IMR-90 (cell line): ENCODE measurements at regions not wholly inside any gene's neighbourhood (a gene's known extent, or its start where the extent isn't known, plus 50 kb on each side); places are given as distances from the start of the nearest gene placed in this dataset.

Experiments
- ATAC-seq: fragments of 200-7000 bp; cut with Tn5 transposase; 2 replicates; pipeline ENCODE4 v1.9.1; 2020; ENCODE audit warnings: low read depth, mild to moderate bottlenecking, moderate library complexity
- BruUV-seq: library from RNA; stranded (reverse); fragments of 400-500 nt; replicated peaks from 2 replicates; lab custom pipeline; 2021; lab: Mats Ljungman, UMichigan
- CTCF ChIA-PET: fragments of 300-600 bp; formaldehyde crosslinking; extraction: SDS; loops from one replicate; lab custom pipeline; 2021; ENCODE audit warnings: antibody characterized with exemption; lab: Yijun Ruan, JAX
- POLR2A ChIA-PET: fragments of 300-600 bp; sonication (Branson Sonifier 250); formaldehyde crosslinking; loops from one replicate; lab custom pipeline; 2022; ENCODE audit warnings: antibody characterized with exemption; ENCODE audit not compliant: unreplicated experiment; lab: Charles Lee
- DNase-seq: peaks from one replicate; pipeline ENCODE4 v3.0.0; 2013
- H2AFZ ChIP-seq: replicated peaks from 2 replicates; pipeline ENCODE3; 2013; ENCODE audit warnings: low read length, mild to moderate bottlenecking; ENCODE audit not compliant: poor library complexity
- H2AK5ac ChIP-seq: 2 replicates; pipeline ENCODE4 v1.6.1; 2013; ENCODE audit warnings: low read depth, low read length, inconsistent platforms
- H2AK9ac ChIP-seq: replicated peaks from 2 replicates; pipeline ENCODE3; 2013; ENCODE audit warnings: mild to moderate bottlenecking, low read depth, low read length, moderate library complexity; ENCODE audit not compliant: poor library complexity
- H2BK120ac ChIP-seq: 2 replicates; pipeline ENCODE4 v1.6.1; 2013; ENCODE audit warnings: low read depth, low read length, inconsistent platforms
- H2BK15ac ChIP-seq: 3 replicates; pipeline ENCODE4 v1.6.1; 2013; ENCODE audit warnings: low read depth, low read length, inconsistent platforms
- H2BK20ac ChIP-seq: 2 replicates; pipeline ENCODE4 v1.6.1; 2013; ENCODE audit warnings: low read depth, mild to moderate bottlenecking, inconsistent platforms, low read length, moderate library complexity
- H2BK5ac ChIP-seq: 2 replicates; pipeline ENCODE4 v1.6.1; 2013; ENCODE audit warnings: mild to moderate bottlenecking, low read depth, low read length, inconsistent platforms; ENCODE audit not compliant: poor library complexity, severe bottlenecking
- H3K14ac ChIP-seq: replicated peaks from 2 replicates; pipeline ENCODE4 v1.6.1; 2013; ENCODE audit warnings: low read depth, low read length, inconsistent platforms
- H3K18ac ChIP-seq: 2 replicates; pipeline ENCODE4 v1.6.1; 2013; ENCODE audit warnings: low read depth, low read length, control low read depth
- H3K23ac ChIP-seq: 2 replicates; pipeline ENCODE4 v1.6.1; 2013; ENCODE audit warnings: low read depth, low read length, inconsistent platforms
- H3K27ac ChIP-seq: 2 replicates; pipeline ENCODE4 v1.5.1; 2013; ENCODE audit warnings: mild to moderate bottlenecking, control low read depth, low read length; ENCODE audit not compliant: insufficient read depth
- H3K27me3 ChIP-seq: 2 replicates; pipeline ENCODE4 v1.6.1; 2013; ENCODE audit warnings: low read length; ENCODE audit not compliant: control insufficient read depth, insufficient read depth
- H3K36me3 ChIP-seq: 2 replicates; pipeline ENCODE4 v1.6.1; 2013; ENCODE audit warnings: low read length, mixed read lengths; ENCODE audit not compliant: control insufficient read depth, insufficient read depth
- H3K4ac ChIP-seq: 2 replicates; pipeline ENCODE4 v1.6.1; 2013; ENCODE audit warnings: low read depth, low read length, inconsistent platforms
- H3K4me1 ChIP-seq: 2 replicates; pipeline ENCODE4 v1.6.1; 2013; ENCODE audit warnings: low read length, mixed read lengths; ENCODE audit not compliant: control insufficient read depth, insufficient read depth
- H3K4me2 ChIP-seq: 2 replicates; pipeline ENCODE4 v1.6.1; 2013; ENCODE audit warnings: low read depth, mild to moderate bottlenecking, control low read depth, low read length, moderate library complexity
- H3K4me3 ChIP-seq: 2 replicates; pipeline ENCODE4 v1.5.1; 2013; ENCODE audit warnings: low read depth, mild to moderate bottlenecking, control low read depth, low read length, moderate library complexity; ENCODE audit not compliant: insufficient read depth
- H3K56ac ChIP-seq: 2 replicates; pipeline ENCODE4 v1.6.1; 2013; ENCODE audit warnings: low read length, inconsistent platforms; ENCODE audit not compliant: insufficient read depth; ENCODE audit errors: extremely low read depth
- H3K79me1 ChIP-seq, 2 experiments: 2 replicates each; pipeline ENCODE4 v1.6.1; 2013; ENCODE audit warnings: low read length in 2 of 2, inconsistent platforms in 1 of 2, low read depth in 1 of 2
- H3K9ac ChIP-seq: 2 replicates; pipeline ENCODE4 v1.6.1; 2013; ENCODE audit warnings: low read depth, low read length, control low read depth
- H3K9me1 ChIP-seq: 2 replicates; pipeline ENCODE4 v1.6.1; 2013; ENCODE audit warnings: low read length, inconsistent platforms; ENCODE audit not compliant: insufficient read depth
- H3K9me3 ChIP-seq: 2 replicates; pipeline ENCODE4 v1.6.1; 2013; ENCODE audit warnings: low read length; ENCODE audit not compliant: control insufficient read depth, insufficient read depth
- H4K20me1 ChIP-seq: 2 replicates; pipeline ENCODE4 v1.6.1; 2013; ENCODE audit warnings: low read length, inconsistent platforms; ENCODE audit not compliant: insufficient read depth
- H4K5ac ChIP-seq: 2 replicates; pipeline ENCODE4 v1.6.1; 2013; ENCODE audit warnings: mild to moderate bottlenecking, low read depth, low read length, control low read depth
- H4K8ac ChIP-seq, 2 experiments: 2 replicates each; pipeline ENCODE4 v1.6.1; 2013; ENCODE audit warnings: low read depth in 2 of 2, low read length in 2 of 2, control low read depth in 1 of 2, inconsistent platforms in 1 of 2
- H4K91ac ChIP-seq: 2 replicates; pipeline ENCODE4 v1.6.1; 2013; ENCODE audit warnings: low read depth, low read length, inconsistent platforms; ENCODE audit not compliant: insufficient read depth
- CEBPB ChIP-seq: IDR thresholded peaks from 2 replicates; pipeline ENCODE4 v1.6.1; 2012; ENCODE audit warnings: low read depth, low read length, improper control_type of control experiment
- CHD1 ChIP-seq: IDR thresholded peaks from 2 replicates; pipeline ENCODE4 v1.6.1; 2012; ENCODE audit warnings: low read depth, low read length, improper control_type of control experiment
- MAZ ChIP-seq: IDR thresholded peaks from 2 replicates; pipeline ENCODE4 v1.6.1; 2012; ENCODE audit warnings: low read depth, mild to moderate bottlenecking, low read length, improper control_type of control experiment, moderate library complexity, borderline replicate concordance
- MXI1 ChIP-seq: IDR thresholded peaks from 2 replicates; pipeline ENCODE4 v1.6.1; 2012; ENCODE audit warnings: low read depth, mild to moderate bottlenecking, low read length, moderate library complexity, borderline replicate concordance
- NFE2L2 ChIP-seq: fragments of 150-350 bp; IDR thresholded peaks from 2 replicates; pipeline ENCODE4 v1.6.1; 2016; ENCODE audit warnings: low read depth, mild to moderate bottlenecking, low read length
- POLR2A ChIP-seq: IDR thresholded peaks from 2 replicates; pipeline ENCODE4 v1.6.1; 2012; ENCODE audit warnings: mild to moderate bottlenecking, low read depth, low read length
- RAD21 ChIP-seq: IDR thresholded peaks from 2 replicates; pipeline ENCODE4 v1.6.1; 2012; ENCODE audit warnings: low read length, improper control_type of control experiment
- SMC3 ChIP-seq: fragments of 150-350 bp; IDR thresholded peaks from 2 replicates; pipeline ENCODE4 v1.6.1; 2016; ENCODE audit warnings: low read depth, mild to moderate bottlenecking, antibody characterized with exemption, low read length, moderate library complexity
- WGBS, 2 experiments: methylation state at CpG; one replicate each; pipeline versions ENCODE4 v1.1.5 to v1.1.7; 2013; ENCODE audit warnings: missing lambda C conversion rate in 2 of 2; ENCODE audit not compliant: insufficient read length in 1 of 2; ENCODE audit errors: extremely low coverage in 2 of 2; 5-methylcytosine and 5-hydroxymethylcytosine counted together
- dilution Hi-C: fragments of 300-500 bp; cut with HindIII; formaldehyde crosslinking; loops from one replicate; pipeline ENCODE4 v1.14.3; 2018; ENCODE audit warnings: low sequenced_read_pairs; ENCODE audit not compliant: unreplicated experiment
- in situ Hi-C: fragments of 300-500 bp; cut with MboI; formaldehyde crosslinking; loops from 3 replicates; pipeline ENCODE4 v1.14.3; 2019; ENCODE audit warnings: low sequenced_read_pairs, inconsistent platforms, mixed read lengths
- intact Hi-C: fragments of 100-400 bp; cut with micrococcal nuclease; formaldehyde crosslinking; loops from 2 replicates; pipeline ENCODE4 v1.10.0; 2022
- TF ChIP-seq, protein P1 (sequence below): fragments of 150-350 bp; IDR thresholded peaks from 2 replicates; pipeline ENCODE4 v1.6.1; 2016; ENCODE audit warnings: low read depth, mild to moderate bottlenecking, low read length, moderate library complexity, borderline replicate concordance
- TF ChIP-seq, protein P2 (sequence below): conservative IDR thresholded peaks from 2 replicates; pipeline ENCODE4 v1.5.1; 2012; ENCODE audit warnings: mild to moderate bottlenecking, low read depth, low read length, improper control_type of control experiment

DNA sequence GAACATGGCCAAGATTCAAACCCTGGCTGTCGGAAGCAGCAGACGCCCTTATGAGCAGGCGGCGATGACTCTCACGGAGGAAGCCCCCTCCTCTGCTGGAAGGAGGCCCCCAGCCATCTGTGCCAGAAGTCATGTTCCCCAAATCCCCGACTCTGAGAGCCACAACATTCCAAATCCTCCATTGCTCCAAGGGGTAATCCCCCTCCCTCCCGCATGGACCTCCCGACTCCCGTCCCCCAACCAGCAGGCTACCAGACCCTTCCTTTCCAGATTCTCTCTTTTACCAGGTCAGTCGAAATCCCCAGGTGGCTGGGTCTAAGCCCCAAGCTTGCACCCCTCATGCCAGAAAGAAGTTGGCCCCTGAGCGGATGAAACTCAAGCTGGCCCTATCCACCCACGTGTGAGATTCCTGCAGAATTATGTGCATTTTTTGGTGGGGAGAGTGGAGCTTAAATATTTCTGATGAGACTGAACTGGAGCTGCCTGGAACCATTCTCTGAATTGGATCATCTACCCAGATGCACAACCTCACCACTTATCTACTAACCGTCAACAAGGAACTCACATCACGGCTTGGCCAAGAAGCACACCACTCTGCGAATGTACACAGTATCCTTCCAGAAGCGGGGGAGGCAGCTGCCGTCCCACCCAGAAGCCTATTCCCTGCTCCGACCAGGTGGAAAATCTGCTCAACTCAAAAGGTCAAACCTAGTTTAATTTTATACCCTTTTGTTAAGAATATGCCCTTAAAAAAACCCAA is 283.5 kb downstream of the C16orf95 start:
- H3K4me2 ChIP-seq: no peak overlapping the region
- TF ChIP-seq, protein P1, sequence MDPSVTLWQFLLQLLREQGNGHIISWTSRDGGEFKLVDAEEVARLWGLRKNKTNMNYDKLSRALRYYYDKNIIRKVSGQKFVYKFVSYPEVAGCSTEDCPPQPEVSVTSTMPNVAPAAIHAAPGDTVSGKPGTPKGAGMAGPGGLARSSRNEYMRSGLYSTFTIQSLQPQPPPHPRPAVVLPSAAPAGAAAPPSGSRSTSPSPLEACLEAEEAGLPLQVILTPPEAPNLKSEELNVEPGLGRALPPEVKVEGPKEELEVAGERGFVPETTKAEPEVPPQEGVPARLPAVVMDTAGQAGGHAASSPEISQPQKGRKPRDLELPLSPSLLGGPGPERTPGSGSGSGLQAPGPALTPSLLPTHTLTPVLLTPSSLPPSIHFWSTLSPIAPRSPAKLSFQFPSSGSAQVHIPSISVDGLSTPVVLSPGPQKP: no peak
- TF ChIP-seq RAD21 (no peak), MAZ (no peak), NFE2L2 (no peak), CEBPB (no peak), CHD1 (no peak), SMC3 (no peak), MXI1 (no peak), POLR2A (no peak)
- TF ChIP-seq, protein P2, sequence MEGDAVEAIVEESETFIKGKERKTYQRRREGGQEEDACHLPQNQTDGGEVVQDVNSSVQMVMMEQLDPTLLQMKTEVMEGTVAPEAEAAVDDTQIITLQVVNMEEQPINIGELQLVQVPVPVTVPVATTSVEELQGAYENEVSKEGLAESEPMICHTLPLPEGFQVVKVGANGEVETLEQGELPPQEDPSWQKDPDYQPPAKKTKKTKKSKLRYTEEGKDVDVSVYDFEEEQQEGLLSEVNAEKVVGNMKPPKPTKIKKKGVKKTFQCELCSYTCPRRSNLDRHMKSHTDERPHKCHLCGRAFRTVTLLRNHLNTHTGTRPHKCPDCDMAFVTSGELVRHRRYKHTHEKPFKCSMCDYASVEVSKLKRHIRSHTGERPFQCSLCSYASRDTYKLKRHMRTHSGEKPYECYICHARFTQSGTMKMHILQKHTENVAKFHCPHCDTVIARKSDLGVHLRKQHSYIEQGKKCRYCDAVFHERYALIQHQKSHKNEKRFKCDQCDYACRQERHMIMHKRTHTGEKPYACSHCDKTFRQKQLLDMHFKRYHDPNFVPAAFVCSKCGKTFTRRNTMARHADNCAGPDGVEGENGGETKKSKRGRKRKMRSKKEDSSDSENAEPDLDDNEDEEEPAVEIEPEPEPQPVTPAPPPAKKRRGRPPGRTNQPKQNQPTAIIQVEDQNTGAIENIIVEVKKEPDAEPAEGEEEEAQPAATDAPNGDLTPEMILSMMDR: no peak
- peaks cover 33% of the 10 kb centered on the region for H3K27me3 ChIP-seq

More for the DNA sequence above, 283.5 kb downstream of the C16orf95 start:
- DNase-seq: peak; percentile 12
- in situ Hi-C loops (no loop called here), dilution Hi-C loops (no loop called here), intact Hi-C loops (no loop called here)
- no peak overlapping the region for H2BK120ac ChIP-seq
- CTCF ChIA-PET: no interaction called here
- BruUV-seq: no TSS peak
- no peak overlapping the region for H2AK9ac ChIP-seq
- WGBS, 2 experiments: 97% methylated on average over 6 of the region's 18 CpGs; no CpG with 5 or more reads in 1 of the 2 experiments
- no peaks in the 10 kb centered on the region; the same call in 1 of the 2 replicates for H3K9me3 ChIP-seq
- no peak overlapping the region for H3K23ac ChIP-seq
- no peaks in the 10 kb centered on the region for H4K20me1 ChIP-seq
- H2AK5ac ChIP-seq: no peak overlapping the region
- H2BK20ac ChIP-seq: no peak overlapping the region
- POLR2A ChIA-PET: no interaction called here
- H3K4ac ChIP-seq: no peak overlapping the region
- H3K36me3 ChIP-seq: no peaks in the 10 kb centered on the region
- H4K91ac ChIP-seq: no peak overlapping the region
- no peaks in the 10 kb centered on the region for H3K79me1 ChIP-seq
- H3K56ac ChIP-seq: no peak overlapping the region
- H2AFZ ChIP-seq: no peak overlapping the region
- H3K14ac ChIP-seq: no peak overlapping the region
- no peak overlapping the region for H3K27ac ChIP-seq
- H4K8ac ChIP-seq: no peak overlapping the region
- H2BK15ac ChIP-seq: no peak overlapping the region
- H3K4me3 ChIP-seq: no peak overlapping the region
- no peak overlapping the region for H2BK5ac ChIP-seq
- 0 out of 2 replicates have a peak, but pooled peaks have one; percentile 11 for ATAC-seq
- H3K4me1 ChIP-seq: no peaks in the 10 kb centered on the region
- H3K18ac ChIP-seq: no peak overlapping the region
- H3K9ac ChIP-seq: no peak overlapping the region
- H3K9me1 ChIP-seq: no peaks in the 10 kb centered on the region
- no peak overlapping the region for H4K5ac ChIP-seq
